ENCODE measurements at regions not wholly inside any gene's neighbourhood (a gene's known extent, or its start where the extent isn't known, plus 50 kb on each side); places are given as distances from the start of the nearest gene placed in this dataset.

GRCh38 chr4:138925495-138925894 is 90.1 kb upstream of the NOCT start:
- DNase-seq (ENCODE audit: low read depth): no peak

GRCh38 chr4:138919094-138919936 is 96.3 kb upstream of the NOCT start:
- DNase-seq (ENCODE audit: low read depth): peak; percentile 69

GRCh38 chr4:138918169-138918869 is 97.3 kb upstream of the NOCT start:
- DNase-seq (ENCODE audit: low read depth): no peak

GRCh38 chr4:138916763-138917162 is 98.8 kb upstream of the NOCT start:
- DNase-seq (ENCODE audit: low read depth): no peak

- no peak for DNase-seq (ENCODE audit: low read depth)
Observed at GRCh38 chr4:138915756-138916155, 99.8 kb upstream of the NOCT start.

- no peak for DNase-seq (ENCODE audit: low read depth)
Observed at GRCh38 chr4:138912704-138913340, 102.8 kb upstream of the NOCT start.

GRCh38 chr4:138911909-138912703 is 103.5 kb upstream of the NOCT start:
- no peak for DNase-seq (ENCODE audit: low read depth)

- DNase-seq (ENCODE audit: low read depth): peak; percentile 55
Observed at GRCh38 chr4:138910914-138911336, 104.7 kb upstream of the NOCT start.

- DNase-seq (ENCODE audit: low read depth): no peak
Observed at GRCh38 chr4:138910195-138910913, 105.2 kb upstream of the NOCT start.

- DNase-seq (ENCODE audit: low read depth): no peak
Observed at GRCh38 chr4:138909587-138909986, 106.0 kb upstream of the NOCT start.

- no peak for DNase-seq (ENCODE audit: low read depth)
Observed at GRCh38 chr4:138908134-138908533, 107.4 kb upstream of the NOCT start.

- no peak for DNase-seq (ENCODE audit: low read depth)
Observed at GRCh38 chr4:138907174-138907573, 108.4 kb upstream of the NOCT start.

- no peak for DNase-seq (ENCODE audit: low read depth)
Observed at GRCh38 chr4:138904793-138905192, 110.8 kb upstream of the NOCT start.

GRCh38 chr4:138903185-138903584 is 112.4 kb upstream of the NOCT start:
- DNase-seq (ENCODE audit: low read depth): no peak

GRCh38 chr4:138902705-138903104 is 112.9 kb upstream of the NOCT start:
- no peak for DNase-seq (ENCODE audit: low read depth)

GRCh38 chr4:138901177-138901576 is 114.4 kb upstream of the NOCT start:
- no peak for DNase-seq (ENCODE audit: low read depth)

GRCh38 chr4:138899999-138900398 is 115.6 kb upstream of the NOCT start:
- DNase-seq (ENCODE audit: low read depth): no peak

GRCh38 chr4:138898282-138898681 is 117.3 kb upstream of the NOCT start:
- DNase-seq (ENCODE audit: low read depth): no peak

- no peak for DNase-seq (ENCODE audit: low read depth)
Observed at GRCh38 chr4:138897811-138898226, 117.8 kb upstream of the NOCT start.

- DNase-seq (ENCODE audit: low read depth): no peak
Observed at GRCh38 chr4:138894709-138895108, 120.9 kb upstream of the NOCT start.

- DNase-seq (ENCODE audit: low read depth): no peak
Observed at GRCh38 chr4:138894011-138894410, 121.6 kb upstream of the NOCT start.
